ENCODE measurements at regions not wholly inside any gene's neighbourhood (a gene's known extent, or its start where the extent isn't known, plus 50 kb on each side); places are given as distances from the start of the nearest gene placed in this dataset.
A peak's percentile ranks its signal among the peaks of the same experiment; 100 is the strongest.

- Histone ChIP-seq H3K4me1 (ENCODE audit: control insufficient read depth, insufficient read depth, low read length) (no peaks in the 10 kb centered on the region), H3K9me3 (ENCODE audit: control insufficient read depth, insufficient read depth, low read length) (no peaks in the 10 kb centered on the region; the same call in 1 of the 2 replicates), H3K27ac (ENCODE audit: low read length) (no peak overlapping the region), H3K36me3 (ENCODE audit: control insufficient read depth, insufficient read depth, low read length) (no peaks in the 10 kb centered on the region), H3K4me3 (ENCODE audit: low read length) (no peak overlapping the region), H3K27me3 (ENCODE audit: control insufficient read depth, insufficient read depth, low read length) (no peaks in the 10 kb centered on the region)
- WGBS (ENCODE audit: insufficient coverage, insufficient read length): no CpG with 5 or more reads among the region's 1 CpG
- DNase-seq (ENCODE audit: low read depth, low spot score): no peak
Measured at GRCh38 chr12:60421741-60422140, 825.9 kb downstream of the SLC16A7 start.

- Histone ChIP-seq H3K4me3 (ENCODE audit: low read length) (no peak overlapping the region), H3K27me3 (ENCODE audit: control insufficient read depth, insufficient read depth, low read length) (no peaks in the 10 kb centered on the region), H3K27ac (ENCODE audit: low read length) (no peak overlapping the region), H3K36me3 (ENCODE audit: control insufficient read depth, insufficient read depth, low read length) (no peaks in the 10 kb centered on the region), H3K4me1 (ENCODE audit: control insufficient read depth, insufficient read depth, low read length) (no peaks in the 10 kb centered on the region), H3K9me3 (ENCODE audit: control insufficient read depth, insufficient read depth, low read length) (no peaks in the 10 kb centered on the region)
- WGBS (ENCODE audit: insufficient coverage, insufficient read length): no CpG with 5 or more reads among the region's 1 CpG
- no peak for DNase-seq (ENCODE audit: low read depth, low spot score)
Measured at GRCh38 chr12:60437297-60437696, 841.5 kb downstream of the SLC16A7 start.

- H3K9me3 ChIP-seq (ENCODE audit: control insufficient read depth, insufficient read depth, low read length): no peaks in the 10 kb centered on the region
- no peak for DNase-seq (ENCODE audit: low read depth, low spot score)
- H3K4me1 ChIP-seq (ENCODE audit: control insufficient read depth, insufficient read depth, low read length): no peaks in the 10 kb centered on the region
- no CpG with 5 or more reads among the region's 4 CpGs for WGBS (ENCODE audit: insufficient coverage, insufficient read length)
- H3K27ac ChIP-seq (ENCODE audit: low read length): no peak overlapping the region
- H3K36me3 ChIP-seq (ENCODE audit: control insufficient read depth, insufficient read depth, low read length): no peaks in the 10 kb centered on the region
- H3K27me3 ChIP-seq (ENCODE audit: control insufficient read depth, insufficient read depth, low read length): no peaks in the 10 kb centered on the region
- no peak overlapping the region for H3K4me3 ChIP-seq (ENCODE audit: low read length)
Measured at GRCh38 chr12:60441577-60441976, 845.7 kb downstream of the SLC16A7 start.

DNA sequence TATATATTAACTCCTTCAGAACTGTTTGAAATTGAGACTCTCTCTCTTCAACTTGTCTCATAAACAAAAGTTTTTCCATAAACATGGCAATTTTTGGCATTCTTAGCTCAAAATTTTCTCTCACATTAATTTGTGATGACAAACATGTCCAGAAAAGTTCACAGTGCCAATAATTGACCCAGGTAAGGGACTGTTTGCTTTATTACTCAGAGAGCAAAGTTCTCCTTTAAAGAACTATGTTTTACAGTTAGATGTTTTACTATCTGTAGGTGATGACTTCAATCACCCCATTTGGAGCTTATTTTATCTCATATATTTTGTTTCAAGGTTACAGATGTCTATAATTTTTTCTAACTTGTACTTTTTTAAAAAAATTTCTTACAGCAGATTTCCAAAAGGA lies 855.6 kb downstream of the SLC16A7 start:
- H3K27ac ChIP-seq (ENCODE audit: low read length): no peak overlapping the region
- DNase-seq (ENCODE audit: low read depth, low spot score): no peak

DNA sequence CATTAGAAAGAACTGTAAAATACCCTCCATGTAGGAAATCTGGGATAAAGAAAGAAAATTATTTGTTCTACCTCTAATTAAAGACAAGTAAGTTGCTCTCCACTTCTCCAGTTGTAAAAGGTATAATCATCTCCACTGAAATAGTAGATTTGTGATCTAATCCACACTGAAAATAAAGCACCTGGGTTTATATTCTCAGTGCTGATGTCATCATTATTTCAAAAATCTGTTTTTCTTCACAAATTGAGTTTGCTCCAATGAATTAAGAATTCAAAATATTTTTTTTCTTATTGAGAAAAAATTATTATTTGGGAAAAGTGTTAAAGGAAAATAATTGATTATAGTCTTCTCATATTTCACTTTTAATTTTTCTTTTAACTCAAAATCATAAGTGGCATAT lies 869.2 kb downstream of the SLC16A7 start:
- Histone ChIP-seq H3K36me3 (ENCODE audit: control insufficient read depth, insufficient read depth, low read length) (no peaks in the 10 kb centered on the region), H3K4me1 (ENCODE audit: control insufficient read depth, insufficient read depth, low read length) (no peaks in the 10 kb centered on the region)
- DNase-seq (ENCODE audit: low read depth, low spot score): no peak

More for the DNA sequence above, 855.6 kb downstream of the SLC16A7 start:
- Histone ChIP-seq H3K27me3 (ENCODE audit: control insufficient read depth, insufficient read depth, low read length) (no peaks in the 10 kb centered on the region), H3K4me3 (ENCODE audit: low read length) (no peak overlapping the region), H3K4me1 (ENCODE audit: control insufficient read depth, insufficient read depth, low read length) (no peaks in the 10 kb centered on the region), H3K36me3 (ENCODE audit: control insufficient read depth, insufficient read depth, low read length) (no peaks in the 10 kb centered on the region), H3K9me3 (ENCODE audit: control insufficient read depth, insufficient read depth, low read length) (no peaks in the 10 kb centered on the region)

GRCh38 chr12:60468546-60468945 lies 872.7 kb downstream of the SLC16A7 start:
- Histone ChIP-seq H3K4me3 (ENCODE audit: low read length) (no peak overlapping the region), H3K4me1 (ENCODE audit: control insufficient read depth, insufficient read depth, low read length) (no peaks in the 10 kb centered on the region)

More for the DNA sequence above, 869.2 kb downstream of the SLC16A7 start:
- Histone ChIP-seq H3K27me3 (ENCODE audit: control insufficient read depth, insufficient read depth, low read length) (no peaks in the 10 kb centered on the region), H3K9me3 (ENCODE audit: control insufficient read depth, insufficient read depth, low read length) (no peaks in the 10 kb centered on the region), H3K4me3 (ENCODE audit: low read length) (no peak overlapping the region), H3K27ac (ENCODE audit: low read length) (no peak overlapping the region)

GRCh38 chr12:60475825-60476224 lies 880.0 kb downstream of the SLC16A7 start:
- peak; percentile 16 for DNase-seq (ENCODE audit: low read depth, low spot score)
- Histone ChIP-seq H3K9me3 (ENCODE audit: control insufficient read depth, insufficient read depth, low read length) (no peaks in the 10 kb centered on the region), H3K36me3 (ENCODE audit: control insufficient read depth, insufficient read depth, low read length) (no peaks in the 10 kb centered on the region), H3K27me3 (ENCODE audit: control insufficient read depth, insufficient read depth, low read length) (no peaks in the 10 kb centered on the region), H3K4me3 (ENCODE audit: low read length) (no peak overlapping the region), H3K4me1 (ENCODE audit: control insufficient read depth, insufficient read depth, low read length) (no peaks in the 10 kb centered on the region), H3K27ac (ENCODE audit: low read length) (no peak overlapping the region)
- no CpG with 5 or more reads among the region's 3 CpGs for WGBS (ENCODE audit: insufficient coverage, insufficient read length)

More at GRCh38 chr12:60468546-60468945, 872.7 kb downstream of the SLC16A7 start:
- H3K27me3 ChIP-seq (ENCODE audit: control insufficient read depth, insufficient read depth, low read length): no peaks in the 10 kb centered on the region
- no peaks in the 10 kb centered on the region for H3K9me3 ChIP-seq (ENCODE audit: control insufficient read depth, insufficient read depth, low read length)
- DNase-seq (ENCODE audit: low read depth, low spot score): no peak
- no peaks in the 10 kb centered on the region for H3K36me3 ChIP-seq (ENCODE audit: control insufficient read depth, insufficient read depth, low read length)
- no peak overlapping the region for H3K27ac ChIP-seq (ENCODE audit: low read length)
- 100% methylated on average over 3 of the region's 5 CpGs for WGBS (ENCODE audit: insufficient coverage, insufficient read length)

DNA sequence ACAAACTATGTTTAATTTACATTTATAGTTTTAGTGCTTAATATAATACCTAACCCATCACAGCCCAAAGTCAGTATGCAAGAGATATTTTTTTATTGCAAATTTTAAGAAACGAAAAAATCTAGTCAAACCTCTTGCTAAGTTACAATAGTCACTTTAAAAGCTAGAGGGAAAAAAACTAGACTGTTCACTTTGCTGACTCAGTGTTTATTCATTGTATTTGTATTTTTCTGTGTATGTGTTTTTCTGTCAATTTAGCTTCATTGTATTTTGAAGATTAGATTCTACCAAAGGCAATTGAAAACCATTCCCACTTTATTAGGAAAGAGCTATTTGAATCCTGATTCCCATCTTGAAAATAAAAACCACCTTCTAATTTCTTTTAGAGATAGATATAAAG lies 891.5 kb downstream of the SLC16A7 start:
- no peak overlapping the region for H3K27ac ChIP-seq (ENCODE audit: low read length)
- H3K27me3 ChIP-seq (ENCODE audit: control insufficient read depth, insufficient read depth, low read length): no peaks in the 10 kb centered on the region
- H3K4me3 ChIP-seq (ENCODE audit: low read length): no peak overlapping the region
- no peaks in the 10 kb centered on the region for H3K9me3 ChIP-seq (ENCODE audit: control insufficient read depth, insufficient read depth, low read length)
- H3K4me1 ChIP-seq (ENCODE audit: control insufficient read depth, insufficient read depth, low read length): no peaks in the 10 kb centered on the region
- no peaks in the 10 kb centered on the region for H3K36me3 ChIP-seq (ENCODE audit: control insufficient read depth, insufficient read depth, low read length)
- whole genome bisulfite sequencing (ENCODE audit: insufficient coverage, insufficient read length): no CpG with 5 or more reads among the region's 1 CpG
- DNase-seq (ENCODE audit: low read depth, low spot score): no peak

GRCh38 chr12:60489071-60489470 lies 893.2 kb downstream of the SLC16A7 start:
- Histone ChIP-seq H3K27ac (ENCODE audit: low read length) (no peak overlapping the region), H3K27me3 (ENCODE audit: control insufficient read depth, insufficient read depth, low read length) (no peaks in the 10 kb centered on the region), H3K36me3 (ENCODE audit: control insufficient read depth, insufficient read depth, low read length) (no peaks in the 10 kb centered on the region), H3K4me3 (ENCODE audit: low read length) (no peak overlapping the region), H3K4me1 (ENCODE audit: control insufficient read depth, insufficient read depth, low read length) (no peaks in the 10 kb centered on the region), H3K9me3 (ENCODE audit: control insufficient read depth, insufficient read depth, low read length) (no peaks in the 10 kb centered on the region)
- DNase-seq (ENCODE audit: low read depth, low spot score): no peak

DNA sequence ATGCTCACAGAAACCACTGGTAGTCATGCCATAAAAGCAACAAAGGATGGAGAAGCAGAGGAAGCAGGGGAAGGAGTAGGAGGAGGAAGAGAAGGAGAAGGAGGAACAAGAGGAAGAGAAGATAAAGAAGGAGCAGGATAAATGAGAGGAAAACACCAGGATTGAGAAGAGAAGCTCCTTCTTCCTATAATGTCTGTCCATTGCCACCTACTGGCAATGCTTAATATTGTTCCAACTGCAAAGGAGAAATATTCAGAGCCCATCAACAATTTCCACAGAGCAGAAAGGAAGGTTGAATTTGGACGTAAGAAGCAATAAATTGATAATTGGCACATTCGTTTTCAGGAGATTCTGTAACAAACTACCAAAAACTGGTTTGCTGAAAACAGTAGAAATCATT lies 898.4 kb downstream of the SLC16A7 start:
- no peak overlapping the region for H3K27ac ChIP-seq (ENCODE audit: low read length)
- no peaks in the 10 kb centered on the region for H3K27me3 ChIP-seq (ENCODE audit: control insufficient read depth, insufficient read depth, low read length)
- no peaks in the 10 kb centered on the region for H3K9me3 ChIP-seq (ENCODE audit: control insufficient read depth, insufficient read depth, low read length)
- H3K4me1 ChIP-seq (ENCODE audit: control insufficient read depth, insufficient read depth, low read length): no peaks in the 10 kb centered on the region
- DNase-seq (ENCODE audit: low read depth, low spot score): no peak
- H3K36me3 ChIP-seq (ENCODE audit: control insufficient read depth, insufficient read depth, low read length): no peaks in the 10 kb centered on the region
- H3K4me3 ChIP-seq (ENCODE audit: low read length): no peak overlapping the region
- no CpG with 5 or more reads among the region's 2 CpGs for WGBS (ENCODE audit: insufficient coverage, insufficient read length)

GRCh38 chr12:60498656-60499055 lies 902.8 kb downstream of the SLC16A7 start:
- no CpG with 5 or more reads among the region's 1 CpG for WGBS (ENCODE audit: insufficient coverage, insufficient read length)
- Histone ChIP-seq H3K9me3 (ENCODE audit: control insufficient read depth, insufficient read depth, low read length) (no peaks in the 10 kb centered on the region), H3K4me3 (ENCODE audit: low read length) (no peak overlapping the region), H3K27ac (ENCODE audit: low read length) (no peak overlapping the region), H3K36me3 (ENCODE audit: control insufficient read depth, insufficient read depth, low read length) (no peaks in the 10 kb centered on the region), H3K4me1 (ENCODE audit: control insufficient read depth, insufficient read depth, low read length) (no peaks in the 10 kb centered on the region), H3K27me3 (ENCODE audit: control insufficient read depth, insufficient read depth, low read length) (no peaks in the 10 kb centered on the region)
- DNase-seq (ENCODE audit: low read depth, low spot score): no peak
